GM12878 (cell line): ENCODE measurements at regions not wholly inside any gene's neighbourhood (a gene's known extent, or its start where the extent isn't known, plus 50 kb on each side); places are given as distances from the start of the nearest gene placed in this dataset.

ENCODE experiments used
- POLR2AphosphoS5 ChIP-seq: IDR thresholded peaks from 2 replicates; pipeline ENCODE4 v1.6.1; 2011; ENCODE audit warnings: mild to moderate bottlenecking, low read length, inconsistent platforms
- TF ChIP-seq, protein P1 (sequence below), 3 experiments: IDR thresholded peaks in 2 of 3; conservative IDR thresholded peaks in 1 of 3; 2 replicates each; pipeline ENCODE4 v1.5.1; 2011; ENCODE audit warnings: low read depth in 3 of 3, low read length in 3 of 3, mild to moderate bottlenecking in 3 of 3, control low read depth in 2 of 3, moderate library complexity in 2 of 3, inconsistent platforms in 1 of 3, mixed read lengths in 1 of 3; ENCODE audit not compliant: control insufficient read depth in 2 of 3, insufficient read depth in 1 of 3; ENCODE audit errors: extremely low read depth in 1 of 3

DNA sequence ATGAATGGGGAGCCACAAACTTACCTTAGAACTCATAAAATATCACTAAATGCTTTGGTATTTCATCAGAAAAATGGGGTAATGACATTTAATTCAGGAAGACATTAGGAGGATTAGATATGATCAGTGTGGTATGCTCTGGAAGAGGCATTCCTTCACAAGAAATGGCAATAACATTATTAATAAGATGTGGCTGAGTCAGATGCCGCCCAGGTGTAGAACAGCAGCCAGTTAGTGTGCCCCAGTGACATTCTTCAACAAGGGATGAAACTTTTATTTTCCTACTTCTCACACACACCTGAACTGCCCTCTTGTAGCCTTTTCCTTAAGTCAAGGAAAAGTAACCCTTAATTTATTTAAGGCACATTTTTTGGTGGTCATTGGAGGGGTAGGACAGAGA lies 69.2 kb upstream of the DYNAP start:
- TF ChIP-seq, protein P1, sequence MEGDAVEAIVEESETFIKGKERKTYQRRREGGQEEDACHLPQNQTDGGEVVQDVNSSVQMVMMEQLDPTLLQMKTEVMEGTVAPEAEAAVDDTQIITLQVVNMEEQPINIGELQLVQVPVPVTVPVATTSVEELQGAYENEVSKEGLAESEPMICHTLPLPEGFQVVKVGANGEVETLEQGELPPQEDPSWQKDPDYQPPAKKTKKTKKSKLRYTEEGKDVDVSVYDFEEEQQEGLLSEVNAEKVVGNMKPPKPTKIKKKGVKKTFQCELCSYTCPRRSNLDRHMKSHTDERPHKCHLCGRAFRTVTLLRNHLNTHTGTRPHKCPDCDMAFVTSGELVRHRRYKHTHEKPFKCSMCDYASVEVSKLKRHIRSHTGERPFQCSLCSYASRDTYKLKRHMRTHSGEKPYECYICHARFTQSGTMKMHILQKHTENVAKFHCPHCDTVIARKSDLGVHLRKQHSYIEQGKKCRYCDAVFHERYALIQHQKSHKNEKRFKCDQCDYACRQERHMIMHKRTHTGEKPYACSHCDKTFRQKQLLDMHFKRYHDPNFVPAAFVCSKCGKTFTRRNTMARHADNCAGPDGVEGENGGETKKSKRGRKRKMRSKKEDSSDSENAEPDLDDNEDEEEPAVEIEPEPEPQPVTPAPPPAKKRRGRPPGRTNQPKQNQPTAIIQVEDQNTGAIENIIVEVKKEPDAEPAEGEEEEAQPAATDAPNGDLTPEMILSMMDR (IDR thresholded peaks at IDR 0.05 in 2 of 3, conservative IDR thresholded peaks at IDR 0.05 in 1 of 3; ENCODE audit: control insufficient read depth in 2 of 3, extremely low read depth in 1 of 3, insufficient read depth in 1 of 3, low read depth in 3 of 3, low read length in 3 of 3): no peak
- no peak for TF ChIP-seq POLR2AphosphoS5
